ENCODE measurements at regions not wholly inside any gene's neighbourhood (a gene's known extent, or its start where the extent isn't known, plus 50 kb on each side); places are given as distances from the start of the nearest gene placed in this dataset.

DNA sequence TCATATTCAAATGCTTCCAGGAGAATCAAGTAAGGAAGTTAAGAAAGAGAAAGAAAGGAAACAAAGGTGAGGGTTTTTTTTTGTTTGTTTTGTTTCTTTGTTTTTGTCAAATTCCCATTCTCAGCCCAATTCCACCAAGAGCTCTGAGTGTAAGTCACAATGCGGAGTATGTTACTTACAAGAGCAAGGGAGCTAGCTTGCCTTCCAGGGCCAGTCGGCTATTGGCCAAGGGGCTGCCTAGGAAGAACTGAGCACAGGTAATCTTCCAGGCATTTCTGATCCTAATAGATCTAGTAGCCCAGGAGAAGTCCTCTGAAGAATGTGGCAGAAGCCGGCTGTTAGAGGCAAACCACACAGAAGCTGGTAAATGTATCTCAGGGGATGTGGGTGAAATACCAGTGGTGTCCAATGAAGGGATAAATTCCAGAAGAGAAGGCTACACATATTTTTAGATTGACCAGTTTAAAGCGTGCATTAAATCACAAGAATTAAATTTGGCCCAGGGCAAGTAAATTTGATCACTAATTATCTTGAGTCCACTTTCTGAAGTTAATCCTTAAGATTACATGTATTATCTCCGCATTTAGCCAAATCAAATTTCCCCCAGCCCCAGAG lies 239.6 kb upstream of the ADAMTS5 start:
- TF ChIP-seq, protein P1, sequence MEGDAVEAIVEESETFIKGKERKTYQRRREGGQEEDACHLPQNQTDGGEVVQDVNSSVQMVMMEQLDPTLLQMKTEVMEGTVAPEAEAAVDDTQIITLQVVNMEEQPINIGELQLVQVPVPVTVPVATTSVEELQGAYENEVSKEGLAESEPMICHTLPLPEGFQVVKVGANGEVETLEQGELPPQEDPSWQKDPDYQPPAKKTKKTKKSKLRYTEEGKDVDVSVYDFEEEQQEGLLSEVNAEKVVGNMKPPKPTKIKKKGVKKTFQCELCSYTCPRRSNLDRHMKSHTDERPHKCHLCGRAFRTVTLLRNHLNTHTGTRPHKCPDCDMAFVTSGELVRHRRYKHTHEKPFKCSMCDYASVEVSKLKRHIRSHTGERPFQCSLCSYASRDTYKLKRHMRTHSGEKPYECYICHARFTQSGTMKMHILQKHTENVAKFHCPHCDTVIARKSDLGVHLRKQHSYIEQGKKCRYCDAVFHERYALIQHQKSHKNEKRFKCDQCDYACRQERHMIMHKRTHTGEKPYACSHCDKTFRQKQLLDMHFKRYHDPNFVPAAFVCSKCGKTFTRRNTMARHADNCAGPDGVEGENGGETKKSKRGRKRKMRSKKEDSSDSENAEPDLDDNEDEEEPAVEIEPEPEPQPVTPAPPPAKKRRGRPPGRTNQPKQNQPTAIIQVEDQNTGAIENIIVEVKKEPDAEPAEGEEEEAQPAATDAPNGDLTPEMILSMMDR (IDR thresholded peaks at IDR 0.05): no peak
- no peak for TF ChIP-seq EZH2 (IDR thresholded peaks at IDR 0.05; ENCODE audit: borderline replicate concordance, insufficient read depth, low read depth, low read length, poor library complexity, severe bottlenecking)
